ENCODE measurements at regions not wholly inside any gene's neighbourhood (a gene's known extent, or its start where the extent isn't known, plus 50 kb on each side); places are given as distances from the start of the nearest gene placed in this dataset.
"Not testable (repeated sequence)": the region's sequence is repeated elsewhere in the genome, so short reads cannot be mapped to it uniquely, and the experiment has no call there.

- not testable (repeated sequence) for TF ChIP-seq SUZ12 (IDR thresholded peaks at IDR 0.05; ENCODE audit: extremely low read depth, insufficient read depth, insufficient read length); ZNF274 (IDR thresholded peaks at IDR 0.05; ENCODE audit: low read depth, low read length)
These were observed 598.7 kb downstream of the SPATA31A6 start for GRCh38 chr9:42782201-42782600.
